ENCODE measurements at regions not wholly inside any gene's neighbourhood (a gene's known extent, or its start where the extent isn't known, plus 50 kb on each side); places are given as distances from the start of the nearest gene placed in this dataset.

GRCh38 chrX:9349572-9350494, 115.0 kb upstream of the TBL1X start:
- no peak for FAIRE-seq
- no peak overlapping the region for H4K8ac ChIP-seq (ENCODE audit: extremely low read depth, insufficient read depth, low read length)
- no peak overlapping the region for H2AK5ac ChIP-seq (ENCODE audit: low read depth, low read length)
- no peak overlapping the region for H2AFZ ChIP-seq (ENCODE audit: low read length)
- no peak overlapping the region for H3K14ac ChIP-seq (ENCODE audit: insufficient read length)
- POLR2A ChIA-PET (ENCODE audit: partially characterized antibody): no interaction called here
- no peaks in the 10 kb centered on the region for H3K79me1 ChIP-seq (ENCODE audit: low read depth, low read length)
- H2BK20ac ChIP-seq (ENCODE audit: low read length): no peak overlapping the region
- no peak overlapping the region for H3K4ac ChIP-seq (replicated peaks; ENCODE audit: insufficient read length, low read depth, low read length)
- H3K9me3 ChIP-seq (ENCODE audit: insufficient read depth in 2 of 2, low read depth in 1 of 2, low read length in 1 of 2): no peaks in the 10 kb centered on the region
- no peaks in the 10 kb centered on the region for H3K23me2 ChIP-seq (ENCODE audit: low read depth, low read length)
- no peak overlapping the region for H2BK12ac ChIP-seq (ENCODE audit: low read depth, low read length)
- no peak overlapping the region for H2BK120ac ChIP-seq (replicated peaks; ENCODE audit: low read depth, low read length)
- CTCF ChIA-PET (ENCODE audit: partially characterized antibody): interaction anchor here (0.6 kb wide), 1 partner anchor 531 kb away, joined by 3 read pairs; no protein-coding TSS in a partner anchor
- 88% methylated on average over 10 of the region's 11 CpGs; no CpG with 5 or more reads in 1 of the 2 experiments for WGBS, 2 experiments (ENCODE audit: extremely low coverage in 1 of 2, insufficient coverage in 1 of 2, insufficient read length in 1 of 2, insufficient replicate concordance in 2 of 2, low coverage in 1 of 2, low lambda C conversion rate in 2 of 2, missing lambda C conversion rate in 1 of 2)
- no peaks in the 10 kb centered on the region for H4K20me1 ChIP-seq (replicated peaks in 1 of 2; ENCODE audit: control insufficient read depth in 1 of 2, insufficient read depth in 2 of 2, low read length in 2 of 2)
- no peak overlapping the region for H3K4me3 ChIP-seq (ENCODE audit: extremely low read depth in 1 of 4, insufficient read depth in 2 of 4, low read depth in 3 of 4, low read length in 4 of 4)
- no peak overlapping the region for H3K27ac ChIP-seq (ENCODE audit: low read depth, low read length)
- no peaks in the 10 kb centered on the region for H3K27me3 ChIP-seq (replicated peaks in 1 of 4; ENCODE audit: control insufficient read depth in 3 of 4, extremely low read depth in 1 of 4, insufficient read depth in 3 of 4, low read length in 3 of 4)
- H3K18ac ChIP-seq (ENCODE audit: extremely low read depth, low read length): no peak overlapping the region
- H3K56ac ChIP-seq (replicated peaks; ENCODE audit: insufficient read length, low read depth, low read length): no peak overlapping the region
- no peak overlapping the region for H4K91ac ChIP-seq (replicated peaks; ENCODE audit: insufficient read length, low read length)
- H2BK5ac ChIP-seq (ENCODE audit: low read depth, low read length): no peak overlapping the region
- H2BK15ac ChIP-seq (ENCODE audit: low read length): no peak overlapping the region
- H3K23ac ChIP-seq (ENCODE audit: insufficient read length): no peak overlapping the region
- H3K9ac ChIP-seq (replicated peaks in 1 of 4; ENCODE audit: extremely low read depth in 1 of 4, low read depth in 3 of 4, low read length in 3 of 4): no peak overlapping the region
- no peaks in the 10 kb centered on the region for H3K4me1 ChIP-seq (replicated peaks in 1 of 4; ENCODE audit: control insufficient read depth in 3 of 4, insufficient read depth in 4 of 4, low read length in 3 of 4)
- H4K5ac ChIP-seq (ENCODE audit: insufficient read length, low read depth, low read length): no peak overlapping the region
- no peaks in the 10 kb centered on the region for H3K36me3 ChIP-seq (ENCODE audit: control insufficient read depth in 2 of 4, insufficient read depth in 4 of 4, low read length in 3 of 4)
- no peaks in the 10 kb centered on the region for H3K79me2 ChIP-seq (ENCODE audit: control insufficient read depth in 1 of 2, insufficient read depth in 2 of 2, low read length in 2 of 2)
- DNase-seq (ENCODE audit: low read depth in 1 of 2, low spot score in 2 of 2): no peak
- H3K4me2 ChIP-seq (ENCODE audit: insufficient read depth in 1 of 2, low read depth in 2 of 2, low read length in 2 of 2): no peak overlapping the region
- TF ChIP-seq HDAC6 (IDR thresholded peaks at IDR 0.05; ENCODE audit: low read depth, low read length) (no peak), ATF2 (IDR thresholded peaks at IDR 0.05; ENCODE audit: low read length) (no peak), TAF7 (optimal IDR thresholded peaks at IDR 0.05; ENCODE audit: borderline replicate concordance, low read depth, low read length) (no peak), POLR2AphosphoS5 (IDR thresholded peaks at IDR 0.05; ENCODE audit: low read depth, low read length) (no peak), CHD1 (IDR thresholded peaks at IDR 0.05; ENCODE audit: low read depth, low read length) (no peak), SUZ12 (IDR thresholded peaks at IDR 0.05; ENCODE audit: low read length) (no peak), BACH1 (IDR thresholded peaks at IDR 0.05; ENCODE audit: low read length) (no peak), MAFK (IDR thresholded peaks at IDR 0.05; ENCODE audit: low read depth, low read length) (no peak), CTBP2 (IDR thresholded peaks at IDR 0.05; ENCODE audit: borderline replicate concordance, insufficient read depth, insufficient read length, low read length) (no peak), HDAC2 (IDR thresholded peaks at IDR 0.05; ENCODE audit: borderline replicate concordance in 1 of 2, low read depth in 2 of 2, low read length in 2 of 2) (no peak), SIRT6 (IDR thresholded peaks at IDR 0.05; ENCODE audit: low read length) (no peak)
